Neural cell (in vitro differentiated cells): ENCODE measurements at regions not wholly inside any gene's neighbourhood (a gene's known extent, or its start where the extent isn't known, plus 50 kb on each side); places are given as distances from the start of the nearest gene placed in this dataset.

Source experiments
- H2AFZ ChIP-seq: fragments of 200-600, 300-800 bp; sonication (generic), shearing (Covaris generic); 2 replicates; pipeline ENCODE4 v1.6.0; 2014; ENCODE audit warnings: low read depth, mild to moderate bottlenecking, antibody characterized with exemption, low read length, moderate library complexity
- H3F3A ChIP-seq: fragments of 200-600 bp; shearing (Covaris generic); 2 replicates; pipeline ENCODE4 v1.6.1; 2016; ENCODE audit warnings: mild to moderate bottlenecking, moderate library complexity, mixed read lengths, antibody characterized with exemption, low read length; ENCODE audit not compliant: insufficient read depth, poor library complexity, severe bottlenecking
- H3K27ac ChIP-seq: fragments of 200-600, 300-800 bp; sonication (generic), shearing (Covaris generic); 2 replicates; pipeline ENCODE4 v1.5.1; 2014; ENCODE audit warnings: mild to moderate bottlenecking, low read length, moderate library complexity
- H3K27me3 ChIP-seq: fragments of 300-800, 200-600 bp; sonication (generic), shearing (Covaris generic); 2 replicates; pipeline ENCODE4 v1.6.0; 2014; ENCODE audit warnings: mild to moderate bottlenecking, low read depth, low read length, moderate library complexity; ENCODE audit not compliant: insufficient read depth
- H3K36me3 ChIP-seq: fragments of 300-800, 200-600 bp; sonication (generic), shearing (Covaris generic); 2 replicates; pipeline ENCODE4 v1.5.1; 2014; ENCODE audit warnings: mild to moderate bottlenecking, antibody characterized with exemption, low read length, moderate library complexity; ENCODE audit not compliant: insufficient read depth
- H3K4me2 ChIP-seq: fragments of 300-800, 200-600 bp; sonication (generic), shearing (Covaris generic); 2 replicates; pipeline ENCODE4 v1.6.0; 2014; ENCODE audit warnings: mild to moderate bottlenecking, low read length
- H3K4me3 ChIP-seq: fragments of 300-800, 200-600 bp; sonication (generic), shearing (Covaris generic); 2 replicates; pipeline ENCODE4 v1.5.1; 2014; ENCODE audit warnings: mild to moderate bottlenecking, low read length, moderate library complexity
- H3K79me2 ChIP-seq: fragments of 200-600 bp; shearing (Covaris generic); replicated peaks from 2 replicates; pipeline ENCODE4 v1.6.0; 2014; ENCODE audit warnings: mild to moderate bottlenecking, low read length, moderate library complexity; ENCODE audit not compliant: insufficient read depth
- H3K9ac ChIP-seq: fragments of 300-800, 200-600 bp; sonication (generic), shearing (Covaris generic); 2 replicates; pipeline ENCODE4 v1.6.1; 2016; ENCODE audit warnings: mild to moderate bottlenecking, low read length, mixed read lengths
- H3K9me2 ChIP-seq: fragments of 200-600 bp; shearing (Covaris generic); 2 replicates; pipeline ENCODE4 v1.6.1; 2016; ENCODE audit warnings: mild to moderate bottlenecking, low read length, mixed read lengths; ENCODE audit not compliant: insufficient read depth
- H3K9me3 ChIP-seq: fragments of 200-600, 300-800 bp; sonication (generic), shearing (Covaris generic); 2 replicates; pipeline ENCODE4 v1.6.1; 2016; ENCODE audit warnings: mild to moderate bottlenecking, mixed run types, low read length, moderate library complexity, mixed read lengths
- H4K20me1 ChIP-seq: fragments of 200-600 bp; shearing (Covaris generic); 2 replicates; pipeline ENCODE4 v1.6.1; 2016; ENCODE audit warnings: mild to moderate bottlenecking, mixed run types; ENCODE audit not compliant: insufficient read depth
- EP300 ChIP-seq: fragments of 450-650 bp; conservative IDR thresholded peaks from 2 replicates; pipeline ENCODE4 v1.6.1; 2014; ENCODE audit warnings: antibody characterized with exemption, mild to moderate bottlenecking, moderate library complexity; ENCODE audit not compliant: poor library complexity, severe bottlenecking
- EZH2 ChIP-seq: fragments of 200-600, 300-800 bp; shearing (Covaris generic), sonication (generic); IDR thresholded peaks from 2 replicates; pipeline ENCODE4 v1.6.1; 2014; ENCODE audit warnings: antibody characterized with exemption, low read length, borderline replicate concordance, mild to moderate bottlenecking; ENCODE audit not compliant: insufficient read depth, poor library complexity, severe bottlenecking
- MXI1 ChIP-seq: fragments of 450-650 bp; conservative IDR thresholded peaks from 2 replicates; pipeline ENCODE4 v1.6.1; 2014; ENCODE audit warnings: antibody characterized with exemption, mild to moderate bottlenecking; ENCODE audit not compliant: poor library complexity, severe bottlenecking
- POLR2AphosphoS5 ChIP-seq: IDR thresholded peaks from 2 replicates; pipeline ENCODE4 v1.6.1; 2012
- RAD21 ChIP-seq: fragments of 450-650 bp; conservative IDR thresholded peaks from 2 replicates; pipeline ENCODE4 v1.6.1; 2014; ENCODE audit warnings: antibody characterized with exemption, mild to moderate bottlenecking, moderate library complexity
- SMC3 ChIP-seq: fragments of 450-650 bp; conservative IDR thresholded peaks from 2 replicates; pipeline ENCODE4 v1.6.1; 2014; ENCODE audit warnings: antibody characterized with exemption, mild to moderate bottlenecking, moderate library complexity; ENCODE audit not compliant: poor library complexity
- TAF1 ChIP-seq: IDR thresholded peaks from 2 replicates; pipeline ENCODE4 v1.6.1; 2012; ENCODE audit warnings: low read depth
- TF ChIP-seq, protein P1 (sequence below): fragments of 450-650 bp; IDR thresholded peaks from 2 replicates; pipeline ENCODE4 v1.5.1; 2014; ENCODE audit warnings: antibody characterized with exemption, mild to moderate bottlenecking, moderate library complexity; ENCODE audit not compliant: poor library complexity, severe bottlenecking
- TF ChIP-seq, protein P2 (sequence below): IDR thresholded peaks from 2 replicates; pipeline ENCODE4 v1.6.1; 2012; ENCODE audit warnings: borderline replicate concordance

DNA sequence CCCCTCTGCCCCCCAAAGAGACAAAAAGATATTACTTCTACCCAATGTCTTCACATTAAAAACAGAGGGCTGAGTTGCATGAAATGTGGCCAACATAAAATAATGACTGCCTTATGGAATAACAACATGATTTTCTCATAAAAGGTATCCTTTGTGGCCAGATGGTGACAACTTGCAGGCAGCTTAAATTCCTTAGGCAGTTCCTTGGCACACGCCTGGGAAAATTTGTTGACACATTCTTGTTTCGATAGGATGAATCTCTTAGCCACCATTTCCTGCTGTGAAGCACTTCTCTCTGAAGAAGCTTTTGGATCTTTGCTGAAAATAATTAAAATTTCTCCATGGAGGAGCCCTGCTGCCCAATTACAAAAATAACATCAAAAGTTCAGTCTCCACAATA is 109.0 kb upstream of the COL21A1 start:
- Histone ChIP-seq H3K9me2 (no peaks in the 10 kb centered on the region), H3K36me3 (no peaks in the 10 kb centered on the region), H3F3A (no peaks in the 10 kb centered on the region), H3K27ac (no peak overlapping the region), H3K9ac (no peak overlapping the region), H2AFZ (no peak overlapping the region), H3K4me3 (no peak overlapping the region), H3K9me3 (no peaks in the 10 kb centered on the region), H3K27me3 (no peaks in the 10 kb centered on the region), H3K79me2 (no peaks in the 10 kb centered on the region), H3K4me2 (no peak overlapping the region), H4K20me1 (no peaks in the 10 kb centered on the region)
- TF ChIP-seq MXI1 (no peak), EP300 (no peak), SMC3 (no peak), TAF1 (no peak), RAD21 (no peak), EZH2 (no peak), POLR2AphosphoS5 (no peak)
- TF ChIP-seq, protein P1, sequence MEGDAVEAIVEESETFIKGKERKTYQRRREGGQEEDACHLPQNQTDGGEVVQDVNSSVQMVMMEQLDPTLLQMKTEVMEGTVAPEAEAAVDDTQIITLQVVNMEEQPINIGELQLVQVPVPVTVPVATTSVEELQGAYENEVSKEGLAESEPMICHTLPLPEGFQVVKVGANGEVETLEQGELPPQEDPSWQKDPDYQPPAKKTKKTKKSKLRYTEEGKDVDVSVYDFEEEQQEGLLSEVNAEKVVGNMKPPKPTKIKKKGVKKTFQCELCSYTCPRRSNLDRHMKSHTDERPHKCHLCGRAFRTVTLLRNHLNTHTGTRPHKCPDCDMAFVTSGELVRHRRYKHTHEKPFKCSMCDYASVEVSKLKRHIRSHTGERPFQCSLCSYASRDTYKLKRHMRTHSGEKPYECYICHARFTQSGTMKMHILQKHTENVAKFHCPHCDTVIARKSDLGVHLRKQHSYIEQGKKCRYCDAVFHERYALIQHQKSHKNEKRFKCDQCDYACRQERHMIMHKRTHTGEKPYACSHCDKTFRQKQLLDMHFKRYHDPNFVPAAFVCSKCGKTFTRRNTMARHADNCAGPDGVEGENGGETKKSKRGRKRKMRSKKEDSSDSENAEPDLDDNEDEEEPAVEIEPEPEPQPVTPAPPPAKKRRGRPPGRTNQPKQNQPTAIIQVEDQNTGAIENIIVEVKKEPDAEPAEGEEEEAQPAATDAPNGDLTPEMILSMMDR: no peak
- TF ChIP-seq, protein P2, sequence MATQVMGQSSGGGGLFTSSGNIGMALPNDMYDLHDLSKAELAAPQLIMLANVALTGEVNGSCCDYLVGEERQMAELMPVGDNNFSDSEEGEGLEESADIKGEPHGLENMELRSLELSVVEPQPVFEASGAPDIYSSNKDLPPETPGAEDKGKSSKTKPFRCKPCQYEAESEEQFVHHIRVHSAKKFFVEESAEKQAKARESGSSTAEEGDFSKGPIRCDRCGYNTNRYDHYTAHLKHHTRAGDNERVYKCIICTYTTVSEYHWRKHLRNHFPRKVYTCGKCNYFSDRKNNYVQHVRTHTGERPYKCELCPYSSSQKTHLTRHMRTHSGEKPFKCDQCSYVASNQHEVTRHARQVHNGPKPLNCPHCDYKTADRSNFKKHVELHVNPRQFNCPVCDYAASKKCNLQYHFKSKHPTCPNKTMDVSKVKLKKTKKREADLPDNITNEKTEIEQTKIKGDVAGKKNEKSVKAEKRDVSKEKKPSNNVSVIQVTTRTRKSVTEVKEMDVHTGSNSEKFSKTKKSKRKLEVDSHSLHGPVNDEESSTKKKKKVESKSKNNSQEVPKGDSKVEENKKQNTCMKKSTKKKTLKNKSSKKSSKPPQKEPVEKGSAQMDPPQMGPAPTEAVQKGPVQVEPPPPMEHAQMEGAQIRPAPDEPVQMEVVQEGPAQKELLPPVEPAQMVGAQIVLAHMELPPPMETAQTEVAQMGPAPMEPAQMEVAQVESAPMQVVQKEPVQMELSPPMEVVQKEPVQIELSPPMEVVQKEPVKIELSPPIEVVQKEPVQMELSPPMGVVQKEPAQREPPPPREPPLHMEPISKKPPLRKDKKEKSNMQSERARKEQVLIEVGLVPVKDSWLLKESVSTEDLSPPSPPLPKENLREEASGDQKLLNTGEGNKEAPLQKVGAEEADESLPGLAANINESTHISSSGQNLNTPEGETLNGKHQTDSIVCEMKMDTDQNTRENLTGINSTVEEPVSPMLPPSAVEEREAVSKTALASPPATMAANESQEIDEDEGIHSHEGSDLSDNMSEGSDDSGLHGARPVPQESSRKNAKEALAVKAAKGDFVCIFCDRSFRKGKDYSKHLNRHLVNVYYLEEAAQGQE: no peak

DNA sequence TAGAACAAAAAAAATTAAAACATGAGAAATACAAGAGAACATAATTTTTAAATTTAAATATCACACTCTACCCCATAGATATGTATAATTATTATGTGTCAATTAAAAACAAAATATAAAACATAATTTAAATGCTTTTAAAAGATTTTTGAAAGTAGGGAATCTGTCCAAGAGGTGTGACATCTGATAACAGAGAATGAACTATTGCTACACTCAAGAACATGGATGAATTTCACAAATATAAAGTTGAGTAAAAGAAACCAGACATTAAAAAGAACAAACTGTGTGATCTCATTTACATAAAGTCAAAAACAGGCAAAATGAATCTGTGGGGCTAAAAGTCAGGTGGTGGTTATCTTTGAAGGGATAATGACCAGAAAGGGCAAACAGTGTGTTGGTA is 106.5 kb upstream of the COL21A1 start:
- H3K4me3 ChIP-seq: no peak overlapping the region
- H3K9me3 ChIP-seq: no peaks in the 10 kb centered on the region
- H3K27me3 ChIP-seq: no peaks in the 10 kb centered on the region
- H3K9me2 ChIP-seq: no peaks in the 10 kb centered on the region
- H3K79me2 ChIP-seq: no peaks in the 10 kb centered on the region
- H3K9ac ChIP-seq: no peak overlapping the region
- no peak overlapping the region for H3K4me2 ChIP-seq
- H4K20me1 ChIP-seq: no peaks in the 10 kb centered on the region
- no peaks in the 10 kb centered on the region for H3F3A ChIP-seq
- TF ChIP-seq POLR2AphosphoS5: no peak
- no peak for TF ChIP-seq EP300
- TF ChIP-seq, protein P1: no peak
- H3K27ac ChIP-seq: no peak overlapping the region
- no peak overlapping the region for H2AFZ ChIP-seq
- no peaks in the 10 kb centered on the region for H3K36me3 ChIP-seq
